Loucy (cell line): ENCODE measurements at regions not wholly inside any gene's neighbourhood (a gene's known extent, or its start where the extent isn't known, plus 50 kb on each side); places are given as distances from the start of the nearest gene placed in this dataset.
A peak's percentile ranks its signal among the peaks of the same experiment; 100 is the strongest.

ENCODE experiments used
- CTCF ChIP-seq: fragments of 200-600 bp; sonication (generic); conservative IDR thresholded peaks from 2 replicates; pipeline ENCODE4 v1.5.1; 2014; ENCODE audit warnings: mild to moderate bottlenecking, antibody characterized with exemption, low read length
- EZH2phosphoT487 ChIP-seq: fragments of 200-600 bp; IDR thresholded peaks from 2 replicates; pipeline ENCODE4 v1.6.1; 2018; ENCODE audit warnings: antibody characterized with exemption, mild to moderate bottlenecking, moderate library complexity, borderline replicate concordance

GRCh38 chr2:181239201-181239799, 217.9 kb upstream of the ITGA4 start:
- TF ChIP-seq CTCF (peak; percentile 67), EZH2phosphoT487 (no peak)
